ENCODE measurements at regions not wholly inside any gene's neighbourhood (a gene's known extent, or its start where the extent isn't known, plus 50 kb on each side); places are given as distances from the start of the nearest gene placed in this dataset.
"Not testable (repeated sequence)": the region's sequence is repeated elsewhere in the genome, so short reads cannot be mapped to it uniquely, and the experiment has no call there.

- in situ Hi-C loops (cut with MboI; ENCODE audit: low sequenced_read_pairs); CTCF ChIA-PET: not testable (repeated sequence)
Observed at GRCh38 chr13:65922846-65923245, 1307.3 kb downstream of the PCDH9 start.

More at GRCh38 chr13:65922846-65923245, 1307.3 kb downstream of the PCDH9 start:
- H2BK120ac ChIP-seq (ENCODE audit: low read depth, low read length); H3K9me1 ChIP-seq (ENCODE audit: insufficient read depth, low read length); H2BK15ac ChIP-seq (ENCODE audit: low read depth, low read length); H3K4me3 ChIP-seq (ENCODE audit: insufficient read depth, low read depth, low read length); H3K27ac ChIP-seq (ENCODE audit: insufficient read depth, low read length); H3K79me1 ChIP-seq (ENCODE audit: low read depth in 1 of 2, low read length in 2 of 2); H3K9ac ChIP-seq (ENCODE audit: low read depth, low read length); H3K4me1 ChIP-seq (ENCODE audit: control insufficient read depth, insufficient read depth, low read length); H4K20me1 ChIP-seq (ENCODE audit: insufficient read depth, low read length); H3K4me2 ChIP-seq (ENCODE audit: low read depth, low read length); H4K8ac ChIP-seq (ENCODE audit: low read depth in 2 of 2, low read length in 2 of 2); BruUV-seq (replicated peaks); H3K4ac ChIP-seq (ENCODE audit: low read depth, low read length); H2AFZ ChIP-seq (replicated peaks; ENCODE audit: low read length, poor library complexity); H3K9me3 ChIP-seq (ENCODE audit: control insufficient read depth, insufficient read depth, low read length); H2AK5ac ChIP-seq (ENCODE audit: low read depth, low read length); H2BK5ac ChIP-seq (ENCODE audit: low read depth, low read length, poor library complexity, severe bottlenecking); H4K5ac ChIP-seq (ENCODE audit: low read depth, low read length); H3K18ac ChIP-seq (ENCODE audit: low read depth, low read length); H2AK9ac ChIP-seq (replicated peaks; ENCODE audit: low read depth, low read length, poor library complexity); H4K91ac ChIP-seq (ENCODE audit: insufficient read depth, low read depth, low read length); H3K56ac ChIP-seq (ENCODE audit: extremely low read depth, insufficient read depth, low read length); H3K23ac ChIP-seq (ENCODE audit: low read depth, low read length); H2BK20ac ChIP-seq (ENCODE audit: low read depth, low read length); H3K36me3 ChIP-seq (ENCODE audit: control insufficient read depth, insufficient read depth, low read length); H3K14ac ChIP-seq (replicated peaks; ENCODE audit: low read depth, low read length); H3K27me3 ChIP-seq (ENCODE audit: control insufficient read depth, insufficient read depth, low read length); DNase-seq; intact Hi-C loops (cut with micrococcal nuclease); dilution Hi-C loops (cut with HindIII; ENCODE audit: low sequenced_read_pairs, unreplicated experiment); ATAC-seq (ENCODE audit: low read depth): not testable (repeated sequence)
- POLR2A ChIA-PET (ENCODE audit: unreplicated experiment): interaction anchor here (0.6 kb wide), 1 partner anchor 17 kb away, joined by 12 read pairs; no protein-coding TSS in a partner anchor
- no CpG with 5 or more reads among the region's 4 CpGs for WGBS, 2 experiments (ENCODE audit: extremely low coverage in 2 of 2, insufficient read length in 1 of 2)
